Endodermal cell (in vitro differentiated cells): ENCODE measurements at regions not wholly inside any gene's neighbourhood (a gene's known extent, or its start where the extent isn't known, plus 50 kb on each side); places are given as distances from the start of the nearest gene placed in this dataset.

Experiments
- DNase-seq: peaks from one replicate; pipeline ENCODE4 v3.0.0-alpha.2; 2017
- H3K27ac ChIP-seq: 2 replicates; pipeline ENCODE4 v1.5.1; 2013; ENCODE audit warnings: mild to moderate bottlenecking, low read depth, low read length, moderate library complexity
- H3K27me3 ChIP-seq: 2 replicates; pipeline ENCODE4 v1.6.1; 2013; ENCODE audit warnings: mild to moderate bottlenecking, low read length, moderate library complexity; ENCODE audit not compliant: insufficient read depth, control insufficient read depth, poor library complexity, severe bottlenecking
- H3K36me3 ChIP-seq: 2 replicates; pipeline ENCODE4 v1.7.0; 2013; ENCODE audit warnings: mild to moderate bottlenecking, low read length, moderate library complexity; ENCODE audit not compliant: control insufficient read depth, insufficient read depth
- H3K4me1 ChIP-seq: one replicate; pipeline ENCODE4 v1.7.0; 2013; ENCODE audit warnings: low read length; ENCODE audit not compliant: control insufficient read depth, insufficient read depth
- H3K4me3 ChIP-seq: 2 replicates; pipeline ENCODE4 v1.5.1; 2013; ENCODE audit warnings: mild to moderate bottlenecking, low read length, moderate library complexity
- H3K9ac ChIP-seq: 2 replicates; pipeline ENCODE4 v1.6.1; 2013; ENCODE audit warnings: mild to moderate bottlenecking, low read length, moderate library complexity; ENCODE audit not compliant: poor library complexity, severe bottlenecking; ENCODE audit errors: extremely low read depth
- H3K9me3 ChIP-seq: 2 replicates; pipeline ENCODE4 v1.6.1; 2013; ENCODE audit warnings: mild to moderate bottlenecking, low read length, moderate library complexity; ENCODE audit not compliant: control insufficient read depth
- H3K27ac Mint-ChIP-seq: 2 replicates; pipeline ENCODE4 v1.8.0; 2020; ENCODE audit warnings: mixed read lengths
- H3K27me3 Mint-ChIP-seq: 2 replicates; pipeline ENCODE4 v1.8.0; 2021; ENCODE audit warnings: mild to moderate bottlenecking, mixed read lengths; ENCODE audit not compliant: insufficient read depth
- H3K36me3 Mint-ChIP-seq: 2 replicates; pipeline ENCODE4 v1.8.0; 2020; ENCODE audit warnings: low read depth, mixed read lengths
- H3K4me1 Mint-ChIP-seq: 2 replicates; pipeline ENCODE4 v1.8.0; 2020; ENCODE audit warnings: mixed read lengths
- H3K4me3 Mint-ChIP-seq: 2 replicates; pipeline ENCODE4 v1.8.0; 2020; ENCODE audit warnings: mild to moderate bottlenecking, moderate library complexity, mixed read lengths
- H3K9me3 Mint-ChIP-seq: 2 replicates; pipeline ENCODE4 v1.8.0; 2020; ENCODE audit warnings: mild to moderate bottlenecking, mixed read lengths
- CTCF ChIP-seq: fragments of 200-600 bp; sonication (generic); conservative IDR thresholded peaks from 2 replicates; pipeline ENCODE4 v1.5.0; 2021; ENCODE audit warnings: antibody characterized with exemption, mild to moderate bottlenecking
- WGBS, 2 experiments: methylation state at CpG; one replicate each; pipeline versions ENCODE4 v1.1.5 to v1.1.7; 2013; ENCODE audit warnings: missing lambda C conversion rate in 2 of 2, mixed read lengths in 1 of 2; ENCODE audit not compliant: insufficient coverage in 1 of 2, insufficient read length in 1 of 2; 5-methylcytosine and 5-hydroxymethylcytosine counted together

GRCh38 chr2:66191311-66191710 is 243.6 kb upstream of the MEIS1 start:
- Histone ChIP-seq H3K4me3 (no peak overlapping the region), H3K36me3 (no peaks in the 10 kb centered on the region), H3K9ac (no peak overlapping the region), H3K4me1 (peaks cover 4% of the 10 kb centered on the region), H3K27ac (no peak overlapping the region), H3K27me3 (no peaks in the 10 kb centered on the region), H3K9me3 (no peaks in the 10 kb centered on the region)
- H3K4me3 Mint-ChIP-seq = no peak overlapping the region
- peaks cover 16% of the 10 kb centered on the region for H3K4me1 Mint-ChIP-seq
- no peak for DNase-seq
- TF ChIP-seq CTCF = no peak
- H3K9me3 Mint-ChIP-seq = no peaks in the 10 kb centered on the region
- no peaks in the 10 kb centered on the region for H3K36me3 Mint-ChIP-seq
- H3K27me3 Mint-ChIP-seq = no peaks in the 10 kb centered on the region
- 80% methylated on average over 1 of the region's 1 CpG; no CpG with 5 or more reads in 1 of the 2 experiments for WGBS, 2 experiments
- no peak overlapping the region for H3K27ac Mint-ChIP-seq

- no peak for TF ChIP-seq CTCF
- Mint-ChIP-seq H3K36me3 (no peaks in the 10 kb centered on the region), H3K27me3 (no peaks in the 10 kb centered on the region), H3K27ac (no peak overlapping the region), H3K4me1 (peaks cover 14% of the 10 kb centered on the region), H3K9me3 (no peaks in the 10 kb centered on the region), H3K4me3 (no peak overlapping the region)
- H3K27ac ChIP-seq = no peak overlapping the region
- no peak for DNase-seq
- H3K36me3 ChIP-seq = no peaks in the 10 kb centered on the region
- no peaks in the 10 kb centered on the region for H3K9me3 ChIP-seq
- no peaks in the 10 kb centered on the region for H3K27me3 ChIP-seq
- no peak overlapping the region for H3K9ac ChIP-seq
- peaks cover 2% of the 10 kb centered on the region for H3K4me1 ChIP-seq
- no peak overlapping the region for H3K4me3 ChIP-seq
Observed at GRCh38 chr2:66189553-66189952, 245.4 kb upstream of the MEIS1 start.

- no peaks in the 10 kb centered on the region for H3K9me3 ChIP-seq
- H3K36me3 Mint-ChIP-seq = no peaks in the 10 kb centered on the region
- no peak for DNase-seq
- H3K27ac Mint-ChIP-seq = no peak overlapping the region
- H3K36me3 ChIP-seq = no peaks in the 10 kb centered on the region
- 86% methylated on average over 3 of the region's 3 CpGs; no CpG with 5 or more reads in 1 of the 2 experiments for WGBS, 2 experiments
- H3K9me3 Mint-ChIP-seq = no peaks in the 10 kb centered on the region
- H3K4me1 ChIP-seq = no peaks in the 10 kb centered on the region
- H3K27me3 Mint-ChIP-seq = no peaks in the 10 kb centered on the region
- no peak overlapping the region for H3K27ac ChIP-seq
- no peak overlapping the region for H3K4me3 Mint-ChIP-seq
- H3K4me3 ChIP-seq = no peak overlapping the region
- no peak overlapping the region for H3K9ac ChIP-seq
- peaks cover 2% of the 10 kb centered on the region for H3K4me1 Mint-ChIP-seq
- no peaks in the 10 kb centered on the region for H3K27me3 ChIP-seq
- no peak for TF ChIP-seq CTCF
Observed at GRCh38 chr2:66186537-66186936, 248.4 kb upstream of the MEIS1 start.
